BJ (cell line): ENCODE measurements at regions not wholly inside any gene's neighbourhood (a gene's known extent, or its start where the extent isn't known, plus 50 kb on each side); places are given as distances from the start of the nearest gene placed in this dataset.

Source experiments
- CTCF ChIA-PET: fragments of 350-600 bp; formaldehyde crosslinking; extraction: SDS; loops from one replicate; lab custom pipeline; 2021; ENCODE audit warnings: antibody characterized with exemption, inconsistent platforms; lab: Yijun Ruan, JAX
- POLR2A ChIA-PET: fragments of 300-600 bp; sonication (Branson Sonifier 250); formaldehyde crosslinking; extraction: SDS; loops from one replicate; lab custom pipeline; 2021; ENCODE audit warnings: antibody characterized with exemption; lab: Charles Lee
- DNase-seq: peaks from one replicate; pipeline ENCODE4 v3.0.0-alpha.2; 2011; ENCODE audit warnings: low read depth
- H3K27me3 ChIP-seq: 2 replicates; pipeline ENCODE4 v1.6.0; 2011; ENCODE audit warnings: low read length; ENCODE audit not compliant: control insufficient read depth, insufficient read depth
- H3K36me3 ChIP-seq: 2 replicates; pipeline ENCODE4 v1.5.1; 2011; ENCODE audit warnings: low read length; ENCODE audit not compliant: control insufficient read depth, insufficient read depth
- H3K4me3 ChIP-seq: 2 replicates; pipeline ENCODE4 v1.5.1; 2011; ENCODE audit warnings: low read depth, mild to moderate bottlenecking, control low read depth, low read length
- TF ChIP-seq, protein P1 (sequence below): IDR thresholded peaks from 2 replicates; pipeline ENCODE4 v1.5.1; 2011; ENCODE audit warnings: low read depth, mild to moderate bottlenecking, control low read depth, inconsistent platforms, low read length, moderate library complexity; ENCODE audit not compliant: insufficient read depth

DNA sequence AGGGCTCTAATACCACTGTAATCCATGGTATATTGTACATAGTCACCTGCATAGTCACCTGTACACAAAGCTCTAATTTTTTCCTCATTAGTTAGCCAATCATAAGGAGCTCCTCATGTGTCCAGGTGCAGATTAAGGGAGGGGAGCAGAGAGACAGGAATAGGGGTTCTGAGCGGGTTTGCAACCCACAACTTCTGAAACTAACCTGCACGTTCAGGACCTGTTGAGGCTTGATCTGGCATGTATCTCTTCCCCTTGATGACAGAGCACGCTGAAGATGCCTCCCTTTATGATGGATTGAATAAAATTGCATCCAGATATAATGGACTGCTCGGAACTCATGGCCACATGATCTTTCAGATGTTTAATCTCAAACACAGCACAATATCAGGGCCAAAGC, 144.0 kb upstream of the PRNP start:
- no peaks in the 10 kb centered on the region for H3K27me3 ChIP-seq
- POLR2A ChIA-PET: no interaction called here
- CTCF ChIA-PET: interaction anchor here (0.7 to 1.3 kb wide), 3 partner anchors 15 to 42 kb away, joined by 3 read pairs; no protein-coding TSS in a partner anchor
- TF ChIP-seq, protein P1, sequence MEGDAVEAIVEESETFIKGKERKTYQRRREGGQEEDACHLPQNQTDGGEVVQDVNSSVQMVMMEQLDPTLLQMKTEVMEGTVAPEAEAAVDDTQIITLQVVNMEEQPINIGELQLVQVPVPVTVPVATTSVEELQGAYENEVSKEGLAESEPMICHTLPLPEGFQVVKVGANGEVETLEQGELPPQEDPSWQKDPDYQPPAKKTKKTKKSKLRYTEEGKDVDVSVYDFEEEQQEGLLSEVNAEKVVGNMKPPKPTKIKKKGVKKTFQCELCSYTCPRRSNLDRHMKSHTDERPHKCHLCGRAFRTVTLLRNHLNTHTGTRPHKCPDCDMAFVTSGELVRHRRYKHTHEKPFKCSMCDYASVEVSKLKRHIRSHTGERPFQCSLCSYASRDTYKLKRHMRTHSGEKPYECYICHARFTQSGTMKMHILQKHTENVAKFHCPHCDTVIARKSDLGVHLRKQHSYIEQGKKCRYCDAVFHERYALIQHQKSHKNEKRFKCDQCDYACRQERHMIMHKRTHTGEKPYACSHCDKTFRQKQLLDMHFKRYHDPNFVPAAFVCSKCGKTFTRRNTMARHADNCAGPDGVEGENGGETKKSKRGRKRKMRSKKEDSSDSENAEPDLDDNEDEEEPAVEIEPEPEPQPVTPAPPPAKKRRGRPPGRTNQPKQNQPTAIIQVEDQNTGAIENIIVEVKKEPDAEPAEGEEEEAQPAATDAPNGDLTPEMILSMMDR: no peak
- DNase-seq: no peak
- H3K36me3 ChIP-seq: no peaks in the 10 kb centered on the region
- no peak overlapping the region for H3K4me3 ChIP-seq

DNA sequence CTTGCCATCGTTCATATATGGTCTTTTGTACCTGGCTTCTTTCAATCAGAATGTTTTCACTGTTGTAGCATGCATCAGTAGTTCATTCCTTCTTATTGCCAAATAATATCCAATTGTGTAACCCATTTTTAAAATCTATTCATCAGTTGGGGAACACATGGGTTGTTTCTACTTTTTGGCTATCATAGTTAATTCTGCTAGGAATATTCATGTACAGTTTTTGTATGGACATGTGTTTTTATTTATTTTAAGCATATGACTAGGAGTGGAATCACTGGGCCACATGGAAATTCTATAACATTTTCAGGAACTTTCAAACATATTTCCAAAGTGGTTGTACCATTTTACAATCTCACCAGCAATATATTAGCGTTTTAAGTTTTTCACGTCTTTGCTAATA, 151.9 kb upstream of the PRNP start:
- Histone ChIP-seq H3K4me3 (no peak overlapping the region), H3K27me3 (no peaks in the 10 kb centered on the region), H3K36me3 (no peaks in the 10 kb centered on the region)
- ChIA-PET CTCF (no interaction called here), POLR2A (no interaction called here)
- TF ChIP-seq, protein P1: no peak
- no peak for DNase-seq

DNA sequence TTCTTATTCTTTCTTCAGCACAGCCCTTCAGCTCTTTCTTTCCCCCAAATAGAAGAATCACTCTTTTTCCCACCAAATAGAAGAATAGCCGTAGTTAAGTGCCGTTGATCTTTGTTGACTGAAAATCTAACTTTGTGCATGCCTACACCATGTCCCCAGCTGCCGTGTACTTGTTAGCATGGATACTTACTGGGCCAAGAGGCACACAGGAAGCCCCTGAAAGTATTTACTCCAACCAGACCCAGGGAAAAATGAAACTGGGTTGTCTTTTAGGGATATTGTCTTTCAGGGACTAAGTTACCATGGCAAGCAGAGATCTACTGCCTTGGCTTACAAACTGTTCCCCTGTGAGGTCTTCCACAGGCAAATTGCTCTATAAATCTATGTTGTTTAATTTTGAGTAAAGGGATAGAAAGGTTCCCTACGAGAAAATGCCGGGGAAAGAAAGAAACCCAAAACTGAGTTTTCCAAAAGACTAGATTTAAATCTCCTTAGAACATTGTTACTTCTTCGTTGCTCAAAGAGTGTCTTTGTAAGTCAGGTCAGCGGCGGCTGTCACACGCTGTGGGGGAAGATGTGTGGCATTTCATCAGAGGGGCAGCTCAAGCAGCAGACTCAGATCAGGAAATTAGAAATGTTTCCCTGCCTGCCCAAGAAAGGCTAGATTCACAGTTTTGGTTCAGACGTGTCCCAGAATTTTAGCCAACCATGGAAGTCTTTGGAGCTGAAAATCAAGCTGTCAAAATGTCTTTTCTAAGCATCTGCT, 152.7 kb upstream of the PRNP start:
- no peaks in the 10 kb centered on the region for H3K36me3 ChIP-seq
- H3K27me3 ChIP-seq: no peaks in the 10 kb centered on the region
- no peak overlapping the region for H3K4me3 ChIP-seq
- DNase-seq: no peak
- ChIA-PET POLR2A (no interaction called here), CTCF (no interaction called here)
- TF ChIP-seq, protein P1: no peak

DNA sequence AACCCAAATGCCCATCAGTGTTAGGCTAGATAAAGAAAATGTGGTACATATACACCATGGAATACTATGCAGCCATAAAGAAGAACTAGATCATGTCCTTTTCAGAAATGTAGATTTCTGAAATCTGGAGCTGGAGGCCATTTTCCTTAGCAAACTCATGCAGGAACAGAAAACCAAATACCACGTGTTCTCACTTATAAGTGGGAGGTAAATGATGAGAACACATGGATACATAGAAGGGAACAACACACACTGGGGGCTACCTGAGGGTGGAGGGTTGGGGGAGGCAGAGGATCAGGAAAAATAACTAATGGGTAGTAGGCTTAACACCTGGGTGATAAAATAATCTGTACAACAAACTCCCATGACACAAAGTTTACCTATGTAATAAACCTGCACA, 153.5 kb upstream of the PRNP start:
- TF ChIP-seq, protein P1: no peak
- ChIA-PET POLR2A (no interaction called here), CTCF (no interaction called here)
- H3K36me3 ChIP-seq: no peaks in the 10 kb centered on the region
- DNase-seq: no peak
- no peaks in the 10 kb centered on the region for H3K27me3 ChIP-seq
- no peak overlapping the region for H3K4me3 ChIP-seq

DNA sequence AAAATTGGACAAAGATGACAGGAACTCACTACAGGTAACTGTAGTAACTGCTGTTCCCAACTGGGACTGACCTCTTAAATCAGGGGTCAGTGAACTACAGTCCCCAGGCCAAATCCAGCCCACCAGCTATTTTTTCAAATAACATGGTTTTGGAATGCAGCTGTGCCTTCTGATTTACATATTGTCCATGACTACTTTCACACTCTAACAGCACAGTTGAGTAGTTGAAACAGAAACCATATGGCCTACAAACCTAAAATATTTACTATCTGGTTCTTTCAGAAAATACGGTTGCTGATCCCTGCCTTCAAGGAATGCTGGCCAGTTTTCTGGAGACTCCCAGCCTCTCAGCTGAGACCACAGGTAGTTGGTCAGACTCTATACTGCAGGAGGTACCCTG, 161.5 kb upstream of the PRNP start:
- Histone ChIP-seq H3K36me3 (no peaks in the 10 kb centered on the region), H3K27me3 (no peaks in the 10 kb centered on the region), H3K4me3 (no peak overlapping the region)
- ChIA-PET POLR2A (no interaction called here), CTCF (interaction anchor here (0.7 to 1.4 kb wide), 2 partner anchors 16 to 235 kb away, joined by 4 to 5 read pairs; no protein-coding TSS in a partner anchor)
- TF ChIP-seq, protein P1: no peak
- DNase-seq: no peak
